WTC11 (cell line): ENCODE measurements at regions not wholly inside any gene's neighbourhood (a gene's known extent, or its start where the extent isn't known, plus 50 kb on each side); places are given as distances from the start of the nearest gene placed in this dataset.

Experiments
- ATAC-seq: fragments of 200-7000 bp; cut with Tn5 transposase; 2 replicates; pipeline ENCODE4 v1.10.0; 2021; ENCODE audit warnings: mild to moderate bottlenecking, moderate library complexity
- CTCF ChIA-PET: fragments of 300-600 bp; sonication (Branson Sonifier 250); formaldehyde crosslinking; loops from one replicate; lab custom pipeline; 2021; ENCODE audit warnings: antibody characterized with exemption; lab: Charles Lee
- POLR2A ChIA-PET: fragments of 350-600 bp; sonication (Branson Sonifier 250); formaldehyde crosslinking; loops from one replicate; lab custom pipeline; 2021; ENCODE audit warnings: antibody characterized with exemption; lab: Charles Lee
- DNase-seq: peaks from one replicate; pipeline ENCODE4 v3.0.0; 2021; ENCODE audit warnings: low spot score
- H3K27ac Mint-ChIP-seq: 2 replicates; pipeline ENCODE4 v1.8.0; 2021; ENCODE audit warnings: mixed read lengths
- H3K27me3 Mint-ChIP-seq: 2 replicates; pipeline ENCODE4 v1.8.0; 2021; ENCODE audit warnings: low read depth, mild to moderate bottlenecking, moderate library complexity, mixed read lengths
- H3K36me3 Mint-ChIP-seq: 2 replicates; pipeline ENCODE4 v1.8.0; 2021; ENCODE audit warnings: mixed read lengths
- H3K4me1 Mint-ChIP-seq: 2 replicates; pipeline ENCODE4 v1.8.0; 2022; ENCODE audit warnings: mixed read lengths
- H3K4me3 Mint-ChIP-seq: 2 replicates; pipeline ENCODE4 v1.8.0; 2021; ENCODE audit warnings: mild to moderate bottlenecking, moderate library complexity, mixed read lengths
- H3K9me3 Mint-ChIP-seq: 2 replicates; pipeline ENCODE4 v1.8.0; 2021; ENCODE audit warnings: mixed read lengths
- CREM ChIP-seq: sonication (generic); formaldehyde crosslinking; IDR thresholded peaks from 2 replicates; pipeline ENCODE4 v1.8.1; 2022; ENCODE audit warnings: mild to moderate bottlenecking, missing genetic modification reagents, moderate library complexity
- ELF4 ChIP-seq: sonication (generic); formaldehyde crosslinking; IDR thresholded peaks from 2 replicates; pipeline ENCODE4 v1.8.1; 2022; ENCODE audit warnings: low read depth, mild to moderate bottlenecking, moderate library complexity, missing genetic modification reagents
- ETV6 ChIP-seq: sonication (generic); formaldehyde crosslinking; IDR thresholded peaks from 2 replicates; pipeline ENCODE4 v1.8.1; 2022; ENCODE audit warnings: mild to moderate bottlenecking, missing genetic modification reagents
- MYBL2 ChIP-seq: sonication (generic); formaldehyde crosslinking; IDR thresholded peaks from 2 replicates; pipeline ENCODE4 v1.8.1; 2023; ENCODE audit warnings: mild to moderate bottlenecking, moderate library complexity, missing genetic modification reagents
- SOX15 ChIP-seq: fragments of 250-450 bp; sonication (Bioruptor Pico); IDR thresholded peaks from 2 replicates; pipeline ENCODE4 v1.9.0; 2021; ENCODE audit warnings: mild to moderate bottlenecking
- ZNF121 ChIP-seq: sonication (generic); formaldehyde crosslinking; IDR thresholded peaks from 2 replicates; pipeline ENCODE4 v1.8.0; 2023; ENCODE audit warnings: missing genetic modification reagents
- ZNF219 ChIP-seq: sonication (generic); formaldehyde crosslinking; IDR thresholded peaks from 2 replicates; pipeline ENCODE4 v1.8.0; 2023; ENCODE audit warnings: missing genetic modification reagents, mild to moderate bottlenecking, borderline replicate concordance
- ZNF232 ChIP-seq: sonication (generic); formaldehyde crosslinking; IDR thresholded peaks from 2 replicates; pipeline ENCODE4 v1.8.0; 2022; ENCODE audit warnings: mild to moderate bottlenecking, missing genetic modification reagents
- ZNF396 ChIP-seq: fragments of 250-450 bp; sonication (Bioruptor Pico); IDR thresholded peaks from 2 replicates; pipeline ENCODE4 v1.8.0; 2021; ENCODE audit warnings: mild to moderate bottlenecking, moderate library complexity, borderline replicate concordance
- TF ChIP-seq, protein P1 (sequence below): sonication (generic); formaldehyde crosslinking; IDR thresholded peaks from 2 replicates; pipeline ENCODE4 v1.8.0; 2023; ENCODE audit warnings: mild to moderate bottlenecking, missing genetic modification reagents
- TF ChIP-seq, protein P2 (sequence below): sonication (generic); formaldehyde crosslinking; IDR thresholded peaks from 2 replicates; pipeline ENCODE4 v1.8.0; 2022; ENCODE audit warnings: mild to moderate bottlenecking, missing genetic modification reagents
- TF ChIP-seq, protein P3 (sequence below): sonication (generic); formaldehyde crosslinking; IDR thresholded peaks from 2 replicates; pipeline ENCODE4 v1.8.0; 2022; ENCODE audit warnings: mild to moderate bottlenecking, missing genetic modification reagents
- TF ChIP-seq, protein P4 (sequence below): fragments of 200-600 bp; IDR thresholded peaks from 2 replicates; pipeline ENCODE4 v1.8.0; 2022; ENCODE audit warnings: antibody characterized with exemption
- TF ChIP-seq, protein P5 (sequence below): sonication (generic); formaldehyde crosslinking; IDR thresholded peaks from 2 replicates; pipeline ENCODE4 v1.8.0; 2023; ENCODE audit warnings: missing genetic modification reagents
- TF ChIP-seq, protein P6 (sequence below): sonication (generic); formaldehyde crosslinking; IDR thresholded peaks from 2 replicates; pipeline ENCODE4 v1.8.1; 2022; ENCODE audit warnings: low read depth, missing genetic modification reagents, borderline replicate concordance
- TF ChIP-seq, protein P7 (sequence below): fragments of 250-450 bp; sonication (Bioruptor Pico); IDR thresholded peaks from 2 replicates; pipeline ENCODE4 v2.1.2; 2022; ENCODE audit warnings: mild to moderate bottlenecking, moderate library complexity
- TF ChIP-seq, protein P8 (sequence below): sonication (generic); formaldehyde crosslinking; IDR thresholded peaks from 2 replicates; pipeline ENCODE4 v1.8.1; 2022; ENCODE audit warnings: mild to moderate bottlenecking, moderate library complexity, missing genetic modification reagents

DNA sequence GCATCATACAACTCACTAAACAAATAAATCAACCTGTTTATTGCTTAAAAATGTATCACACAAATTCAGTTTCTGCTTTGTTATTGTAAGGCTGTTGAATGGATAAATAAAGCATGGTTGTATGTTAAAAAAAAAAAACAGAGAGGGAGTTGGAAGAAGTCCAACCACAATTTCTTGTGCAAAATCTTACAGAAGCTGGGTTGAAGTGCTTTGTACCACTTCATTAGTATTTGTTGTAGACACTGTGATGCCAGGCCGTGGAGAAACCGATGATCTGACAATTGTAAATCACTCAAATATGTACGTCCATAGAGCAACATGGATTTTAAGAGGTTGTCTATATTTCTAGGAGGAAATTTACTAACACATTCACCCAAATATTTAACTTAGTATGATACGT is 132.6 kb upstream of the MXRA5 start (continued):
- TF ChIP-seq, protein P1, sequence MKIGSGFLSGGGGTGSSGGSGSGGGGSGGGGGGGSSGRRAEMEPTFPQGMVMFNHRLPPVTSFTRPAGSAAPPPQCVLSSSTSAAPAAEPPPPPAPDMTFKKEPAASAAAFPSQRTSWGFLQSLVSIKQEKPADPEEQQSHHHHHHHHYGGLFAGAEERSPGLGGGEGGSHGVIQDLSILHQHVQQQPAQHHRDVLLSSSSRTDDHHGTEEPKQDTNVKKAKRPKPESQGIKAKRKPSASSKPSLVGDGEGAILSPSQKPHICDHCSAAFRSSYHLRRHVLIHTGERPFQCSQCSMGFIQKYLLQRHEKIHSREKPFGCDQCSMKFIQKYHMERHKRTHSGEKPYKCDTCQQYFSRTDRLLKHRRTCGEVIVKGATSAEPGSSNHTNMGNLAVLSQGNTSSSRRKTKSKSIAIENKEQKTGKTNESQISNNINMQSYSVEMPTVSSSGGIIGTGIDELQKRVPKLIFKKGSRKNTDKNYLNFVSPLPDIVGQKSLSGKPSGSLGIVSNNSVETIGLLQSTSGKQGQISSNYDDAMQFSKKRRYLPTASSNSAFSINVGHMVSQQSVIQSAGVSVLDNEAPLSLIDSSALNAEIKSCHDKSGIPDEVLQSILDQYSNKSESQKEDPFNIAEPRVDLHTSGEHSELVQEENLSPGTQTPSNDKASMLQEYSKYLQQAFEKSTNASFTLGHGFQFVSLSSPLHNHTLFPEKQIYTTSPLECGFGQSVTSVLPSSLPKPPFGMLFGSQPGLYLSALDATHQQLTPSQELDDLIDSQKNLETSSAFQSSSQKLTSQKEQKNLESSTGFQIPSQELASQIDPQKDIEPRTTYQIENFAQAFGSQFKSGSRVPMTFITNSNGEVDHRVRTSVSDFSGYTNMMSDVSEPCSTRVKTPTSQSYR (CRISPR knock-in tag): no peak
- TF ChIP-seq, protein P2, sequence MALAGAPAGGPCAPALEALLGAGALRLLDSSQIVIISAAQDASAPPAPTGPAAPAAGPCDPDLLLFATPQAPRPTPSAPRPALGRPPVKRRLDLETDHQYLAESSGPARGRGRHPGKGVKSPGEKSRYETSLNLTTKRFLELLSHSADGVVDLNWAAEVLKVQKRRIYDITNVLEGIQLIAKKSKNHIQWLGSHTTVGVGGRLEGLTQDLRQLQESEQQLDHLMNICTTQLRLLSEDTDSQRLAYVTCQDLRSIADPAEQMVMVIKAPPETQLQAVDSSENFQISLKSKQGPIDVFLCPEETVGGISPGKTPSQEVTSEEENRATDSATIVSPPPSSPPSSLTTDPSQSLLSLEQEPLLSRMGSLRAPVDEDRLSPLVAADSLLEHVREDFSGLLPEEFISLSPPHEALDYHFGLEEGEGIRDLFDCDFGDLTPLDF (CRISPR knock-in tag): no peak
- TF ChIP-seq, protein P3, sequence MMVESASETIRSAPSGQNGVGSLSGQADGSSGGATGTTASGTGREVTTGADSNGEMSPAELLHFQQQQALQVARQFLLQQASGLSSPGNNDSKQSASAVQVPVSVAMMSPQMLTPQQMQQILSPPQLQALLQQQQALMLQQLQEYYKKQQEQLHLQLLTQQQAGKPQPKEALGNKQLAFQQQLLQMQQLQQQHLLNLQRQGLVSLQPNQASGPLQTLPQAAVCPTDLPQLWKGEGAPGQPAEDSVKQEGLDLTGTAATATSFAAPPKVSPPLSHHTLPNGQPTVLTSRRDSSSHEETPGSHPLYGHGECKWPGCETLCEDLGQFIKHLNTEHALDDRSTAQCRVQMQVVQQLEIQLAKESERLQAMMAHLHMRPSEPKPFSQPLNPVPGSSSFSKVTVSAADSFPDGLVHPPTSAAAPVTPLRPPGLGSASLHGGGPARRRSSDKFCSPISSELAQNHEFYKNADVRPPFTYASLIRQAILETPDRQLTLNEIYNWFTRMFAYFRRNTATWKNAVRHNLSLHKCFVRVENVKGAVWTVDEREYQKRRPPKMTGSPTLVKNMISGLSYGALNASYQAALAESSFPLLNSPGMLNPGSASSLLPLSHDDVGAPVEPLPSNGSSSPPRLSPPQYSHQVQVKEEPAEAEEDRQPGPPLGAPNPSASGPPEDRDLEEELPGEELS (CRISPR knock-in tag): no peak
- TF ChIP-seq MYBL2 (CRISPR knock-in tag): no peak
- no peak for TF ChIP-seq CREM (CRISPR knock-in tag)
- no peak for TF ChIP-seq ZNF232
- TF ChIP-seq, all 79 proteins: peak for 0

DNA sequence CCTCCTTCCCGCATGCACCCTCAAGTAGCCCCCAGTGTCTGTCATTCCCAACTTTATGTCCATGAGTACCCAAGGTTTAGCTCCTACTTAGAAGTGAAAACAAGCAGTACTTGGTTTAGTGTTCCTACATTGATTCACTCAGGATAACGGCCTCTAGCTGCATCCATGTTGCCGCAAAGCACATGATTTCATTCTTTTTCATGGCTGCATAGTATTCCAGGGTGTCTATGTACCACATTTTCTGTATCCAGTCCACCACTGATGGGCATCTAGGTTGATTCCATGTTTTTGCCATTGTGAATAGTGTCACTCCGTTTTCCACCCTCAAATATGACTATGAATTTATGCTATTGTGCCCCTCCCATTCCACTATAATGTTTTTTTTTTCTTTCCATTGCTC is 130.5 kb upstream of the MXRA5 start:
- ATAC-seq (no peak), DNase-seq (no peak)
- H3K9me3 Mint-ChIP-seq: peaks cover 10% of the 10 kb centered on the region
- H3K36me3 Mint-ChIP-seq: no peaks in the 10 kb centered on the region
- ChIA-PET CTCF (no interaction called here), POLR2A (no interaction called here)
- H3K27me3 Mint-ChIP-seq: no peaks in the 10 kb centered on the region
- H3K4me1 Mint-ChIP-seq: no peaks in the 10 kb centered on the region
- no peak overlapping the region for H3K27ac Mint-ChIP-seq
- no peak overlapping the region for H3K4me3 Mint-ChIP-seq
- no peak for TF ChIP-seq ELF4
- no peak for TF ChIP-seq ZNF219 (CRISPR knock-in tag)
- TF ChIP-seq, protein P4, sequence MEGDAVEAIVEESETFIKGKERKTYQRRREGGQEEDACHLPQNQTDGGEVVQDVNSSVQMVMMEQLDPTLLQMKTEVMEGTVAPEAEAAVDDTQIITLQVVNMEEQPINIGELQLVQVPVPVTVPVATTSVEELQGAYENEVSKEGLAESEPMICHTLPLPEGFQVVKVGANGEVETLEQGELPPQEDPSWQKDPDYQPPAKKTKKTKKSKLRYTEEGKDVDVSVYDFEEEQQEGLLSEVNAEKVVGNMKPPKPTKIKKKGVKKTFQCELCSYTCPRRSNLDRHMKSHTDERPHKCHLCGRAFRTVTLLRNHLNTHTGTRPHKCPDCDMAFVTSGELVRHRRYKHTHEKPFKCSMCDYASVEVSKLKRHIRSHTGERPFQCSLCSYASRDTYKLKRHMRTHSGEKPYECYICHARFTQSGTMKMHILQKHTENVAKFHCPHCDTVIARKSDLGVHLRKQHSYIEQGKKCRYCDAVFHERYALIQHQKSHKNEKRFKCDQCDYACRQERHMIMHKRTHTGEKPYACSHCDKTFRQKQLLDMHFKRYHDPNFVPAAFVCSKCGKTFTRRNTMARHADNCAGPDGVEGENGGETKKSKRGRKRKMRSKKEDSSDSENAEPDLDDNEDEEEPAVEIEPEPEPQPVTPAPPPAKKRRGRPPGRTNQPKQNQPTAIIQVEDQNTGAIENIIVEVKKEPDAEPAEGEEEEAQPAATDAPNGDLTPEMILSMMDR: no peak
- TF ChIP-seq, protein P5, sequence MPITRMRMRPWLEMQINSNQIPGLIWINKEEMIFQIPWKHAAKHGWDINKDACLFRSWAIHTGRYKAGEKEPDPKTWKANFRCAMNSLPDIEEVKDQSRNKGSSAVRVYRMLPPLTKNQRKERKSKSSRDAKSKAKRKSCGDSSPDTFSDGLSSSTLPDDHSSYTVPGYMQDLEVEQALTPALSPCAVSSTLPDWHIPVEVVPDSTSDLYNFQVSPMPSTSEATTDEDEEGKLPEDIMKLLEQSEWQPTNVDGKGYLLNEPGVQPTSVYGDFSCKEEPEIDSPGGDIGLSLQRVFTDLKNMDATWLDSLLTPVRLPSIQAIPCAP (CRISPR knock-in tag): no peak
- no peak for TF ChIP-seq ETV6 (CRISPR knock-in tag)
- TF ChIP-seq, protein P6, sequence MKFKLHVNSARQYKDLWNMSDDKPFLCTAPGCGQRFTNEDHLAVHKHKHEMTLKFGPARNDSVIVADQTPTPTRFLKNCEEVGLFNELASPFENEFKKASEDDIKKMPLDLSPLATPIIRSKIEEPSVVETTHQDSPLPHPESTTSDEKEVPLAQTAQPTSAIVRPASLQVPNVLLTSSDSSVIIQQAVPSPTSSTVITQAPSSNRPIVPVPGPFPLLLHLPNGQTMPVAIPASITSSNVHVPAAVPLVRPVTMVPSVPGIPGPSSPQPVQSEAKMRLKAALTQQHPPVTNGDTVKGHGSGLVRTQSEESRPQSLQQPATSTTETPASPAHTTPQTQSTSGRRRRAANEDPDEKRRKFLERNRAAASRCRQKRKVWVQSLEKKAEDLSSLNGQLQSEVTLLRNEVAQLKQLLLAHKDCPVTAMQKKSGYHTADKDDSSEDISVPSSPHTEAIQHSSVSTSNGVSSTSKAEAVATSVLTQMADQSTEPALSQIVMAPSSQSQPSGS: no peak
- TF ChIP-seq, protein P7, sequence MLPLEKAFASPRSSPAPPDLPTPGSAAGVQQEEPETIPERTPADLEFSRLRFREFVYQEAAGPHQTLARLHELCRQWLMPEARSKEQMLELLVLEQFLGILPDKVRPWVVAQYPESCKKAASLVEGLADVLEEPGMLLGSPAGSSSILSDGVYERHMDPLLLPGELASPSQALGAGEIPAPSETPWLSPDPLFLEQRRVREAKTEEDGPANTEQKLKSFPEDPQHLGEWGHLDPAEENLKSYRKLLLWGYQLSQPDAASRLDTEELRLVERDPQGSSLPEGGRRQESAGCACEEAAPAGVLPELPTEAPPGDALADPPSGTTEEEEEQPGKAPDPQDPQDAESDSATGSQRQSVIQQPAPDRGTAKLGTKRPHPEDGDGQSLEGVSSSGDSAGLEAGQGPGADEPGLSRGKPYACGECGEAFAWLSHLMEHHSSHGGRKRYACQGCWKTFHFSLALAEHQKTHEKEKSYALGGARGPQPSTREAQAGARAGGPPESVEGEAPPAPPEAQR (CRISPR knock-in tag): no peak
- TF ChIP-seq, protein P8, sequence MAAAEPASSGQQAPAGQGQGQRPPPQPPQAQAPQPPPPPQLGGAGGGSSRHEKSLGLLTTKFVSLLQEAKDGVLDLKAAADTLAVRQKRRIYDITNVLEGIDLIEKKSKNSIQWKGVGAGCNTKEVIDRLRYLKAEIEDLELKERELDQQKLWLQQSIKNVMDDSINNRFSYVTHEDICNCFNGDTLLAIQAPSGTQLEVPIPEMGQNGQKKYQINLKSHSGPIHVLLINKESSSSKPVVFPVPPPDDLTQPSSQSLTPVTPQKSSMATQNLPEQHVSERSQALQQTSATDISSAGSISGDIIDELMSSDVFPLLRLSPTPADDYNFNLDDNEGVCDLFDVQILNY: no peak
- no peak for TF ChIP-seq ZNF396
- TF ChIP-seq SOX15 (CRISPR knock-in tag): no peak
- TF ChIP-seq, protein P1 (CRISPR knock-in tag): no peak
- TF ChIP-seq ZNF121: no peak
